ENCODE measurements at regions not wholly inside any gene's neighbourhood (a gene's known extent, or its start where the extent isn't known, plus 50 kb on each side); places are given as distances from the start of the nearest gene placed in this dataset.

DNA sequence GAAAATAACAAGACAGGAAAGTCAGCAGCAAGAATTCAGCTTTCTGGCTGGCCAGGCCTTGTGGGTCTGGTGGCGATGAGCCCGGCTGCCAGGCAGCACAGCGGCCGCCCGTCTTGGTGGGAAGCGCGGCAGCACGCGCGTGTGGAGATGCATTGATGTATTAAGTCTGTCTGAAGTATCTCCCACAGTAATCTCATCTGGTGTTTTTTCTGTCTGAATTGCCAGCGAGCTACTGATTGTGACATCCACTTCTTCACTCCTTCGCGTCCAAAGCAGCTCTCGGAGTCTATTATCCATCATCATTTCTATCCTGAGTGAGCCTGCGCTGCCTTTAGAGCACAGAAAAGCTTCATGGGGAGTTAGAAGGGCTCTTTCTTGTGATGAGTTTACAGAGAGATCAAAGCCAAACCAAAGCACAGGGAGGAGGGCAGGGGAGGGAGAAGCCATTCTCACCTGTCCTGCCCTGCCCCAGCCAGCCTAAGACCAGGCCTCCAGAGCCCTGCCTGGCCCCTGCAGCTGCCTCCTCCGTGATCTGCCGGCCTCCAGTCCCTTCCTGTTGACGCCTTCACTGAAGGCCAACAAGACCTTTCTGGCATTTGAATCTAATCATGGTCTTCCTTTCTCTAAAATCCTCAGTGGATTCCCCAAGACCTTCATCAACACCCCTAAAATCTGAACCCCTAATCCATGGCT lies 1419.0 kb downstream of the TBC1D22A start:
- CTCF ChIA-PET = no interaction called here
- no peaks in the 10 kb centered on the region for H3K27me3 ChIP-seq (ENCODE audit: control insufficient read depth, insufficient read depth, low read length)
- peaks cover 67% of the 10 kb centered on the region for H3K9me3 ChIP-seq (ENCODE audit: control insufficient read depth, insufficient read depth, low read length)
- no peak overlapping the region for H2BK5ac ChIP-seq (ENCODE audit: low read depth, low read length, poor library complexity, severe bottlenecking)
- intact Hi-C loops (cut with micrococcal nuclease) = no loop called here
- H2BK15ac ChIP-seq (ENCODE audit: low read depth, low read length) = no peak overlapping the region
- no peak overlapping the region for H2BK120ac ChIP-seq (ENCODE audit: low read depth, low read length)
- H2AK5ac ChIP-seq (ENCODE audit: low read depth, low read length) = no peak overlapping the region
- H3K27ac ChIP-seq (ENCODE audit: insufficient read depth, low read length) = no peak overlapping the region
- in situ Hi-C loops (cut with MboI; ENCODE audit: low sequenced_read_pairs) = no loop called here
- no TSS peak for BruUV-seq (replicated peaks)
- H3K36me3 ChIP-seq (ENCODE audit: control insufficient read depth, insufficient read depth, low read length) = no peaks in the 10 kb centered on the region
- H3K18ac ChIP-seq (ENCODE audit: low read depth, low read length) = no peak overlapping the region
- H2AK9ac ChIP-seq (replicated peaks; ENCODE audit: low read depth, low read length, poor library complexity) = no peak overlapping the region
- no peak overlapping the region for H3K4ac ChIP-seq (ENCODE audit: low read depth, low read length)
- no peak overlapping the region for H3K23ac ChIP-seq (ENCODE audit: low read depth, low read length)
- H2BK20ac ChIP-seq (ENCODE audit: low read depth, low read length) = no peak overlapping the region
- no peak overlapping the region for H3K56ac ChIP-seq (ENCODE audit: extremely low read depth, insufficient read depth, low read length)
- DNase-seq (no peak), ATAC-seq (ENCODE audit: low read depth) (no peak)
- H3K9ac ChIP-seq (ENCODE audit: low read depth, low read length) = no peak overlapping the region
- dilution Hi-C loops (cut with HindIII; ENCODE audit: low sequenced_read_pairs, unreplicated experiment) = no loop called here
- H3K14ac ChIP-seq (replicated peaks; ENCODE audit: low read depth, low read length) = no peak overlapping the region
- H3K9me1 ChIP-seq (ENCODE audit: insufficient read depth, low read length) = no peaks in the 10 kb centered on the region
- no peak overlapping the region for H3K4me2 ChIP-seq (ENCODE audit: low read depth, low read length)
- no peak overlapping the region for H4K91ac ChIP-seq (ENCODE audit: insufficient read depth, low read depth, low read length)
- no peaks in the 10 kb centered on the region for H3K4me1 ChIP-seq (ENCODE audit: control insufficient read depth, insufficient read depth, low read length)
- no peaks in the 10 kb centered on the region for H4K20me1 ChIP-seq (ENCODE audit: insufficient read depth, low read length)
- no peak overlapping the region for H4K5ac ChIP-seq (ENCODE audit: low read depth, low read length)
- H4K8ac ChIP-seq (ENCODE audit: low read depth in 2 of 2, low read length in 2 of 2) = no peak overlapping the region
- TF ChIP-seq RFX5 (IDR thresholded peaks at IDR 0.05; ENCODE audit: low read depth, low read length) (no peak), MAFK (IDR thresholded peaks at IDR 0.05; ENCODE audit: low read depth, low read length) (no peak), CHD1 (IDR thresholded peaks at IDR 0.05; ENCODE audit: low read depth, low read length) (no peak), POLR2A (IDR thresholded peaks at IDR 0.05; ENCODE audit: low read depth, low read length) (no peak), RCOR1 (IDR thresholded peaks at IDR 0.05; ENCODE audit: insufficient replicate concordance, low read length) (no peak), RAD21 (IDR thresholded peaks at IDR 0.05; ENCODE audit: low read length) (no peak), BHLHE40 (IDR thresholded peaks at IDR 0.05; ENCODE audit: low read depth, low read length) (no peak), MAZ (IDR thresholded peaks at IDR 0.05; ENCODE audit: borderline replicate concordance, low read depth, low read length) (no peak), SMC3 (IDR thresholded peaks at IDR 0.05; ENCODE audit: low read depth, low read length) (no peak)
- TF ChIP-seq, protein P1, sequence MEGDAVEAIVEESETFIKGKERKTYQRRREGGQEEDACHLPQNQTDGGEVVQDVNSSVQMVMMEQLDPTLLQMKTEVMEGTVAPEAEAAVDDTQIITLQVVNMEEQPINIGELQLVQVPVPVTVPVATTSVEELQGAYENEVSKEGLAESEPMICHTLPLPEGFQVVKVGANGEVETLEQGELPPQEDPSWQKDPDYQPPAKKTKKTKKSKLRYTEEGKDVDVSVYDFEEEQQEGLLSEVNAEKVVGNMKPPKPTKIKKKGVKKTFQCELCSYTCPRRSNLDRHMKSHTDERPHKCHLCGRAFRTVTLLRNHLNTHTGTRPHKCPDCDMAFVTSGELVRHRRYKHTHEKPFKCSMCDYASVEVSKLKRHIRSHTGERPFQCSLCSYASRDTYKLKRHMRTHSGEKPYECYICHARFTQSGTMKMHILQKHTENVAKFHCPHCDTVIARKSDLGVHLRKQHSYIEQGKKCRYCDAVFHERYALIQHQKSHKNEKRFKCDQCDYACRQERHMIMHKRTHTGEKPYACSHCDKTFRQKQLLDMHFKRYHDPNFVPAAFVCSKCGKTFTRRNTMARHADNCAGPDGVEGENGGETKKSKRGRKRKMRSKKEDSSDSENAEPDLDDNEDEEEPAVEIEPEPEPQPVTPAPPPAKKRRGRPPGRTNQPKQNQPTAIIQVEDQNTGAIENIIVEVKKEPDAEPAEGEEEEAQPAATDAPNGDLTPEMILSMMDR (conservative IDR thresholded peaks at IDR 0.05; ENCODE audit: low read depth, low read length) = no peak
- TF ChIP-seq, protein P2, sequence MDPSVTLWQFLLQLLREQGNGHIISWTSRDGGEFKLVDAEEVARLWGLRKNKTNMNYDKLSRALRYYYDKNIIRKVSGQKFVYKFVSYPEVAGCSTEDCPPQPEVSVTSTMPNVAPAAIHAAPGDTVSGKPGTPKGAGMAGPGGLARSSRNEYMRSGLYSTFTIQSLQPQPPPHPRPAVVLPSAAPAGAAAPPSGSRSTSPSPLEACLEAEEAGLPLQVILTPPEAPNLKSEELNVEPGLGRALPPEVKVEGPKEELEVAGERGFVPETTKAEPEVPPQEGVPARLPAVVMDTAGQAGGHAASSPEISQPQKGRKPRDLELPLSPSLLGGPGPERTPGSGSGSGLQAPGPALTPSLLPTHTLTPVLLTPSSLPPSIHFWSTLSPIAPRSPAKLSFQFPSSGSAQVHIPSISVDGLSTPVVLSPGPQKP (IDR thresholded peaks at IDR 0.05; ENCODE audit: borderline replicate concordance, low read depth, low read length) = no peak
- TF ChIP-seq, protein P3, sequence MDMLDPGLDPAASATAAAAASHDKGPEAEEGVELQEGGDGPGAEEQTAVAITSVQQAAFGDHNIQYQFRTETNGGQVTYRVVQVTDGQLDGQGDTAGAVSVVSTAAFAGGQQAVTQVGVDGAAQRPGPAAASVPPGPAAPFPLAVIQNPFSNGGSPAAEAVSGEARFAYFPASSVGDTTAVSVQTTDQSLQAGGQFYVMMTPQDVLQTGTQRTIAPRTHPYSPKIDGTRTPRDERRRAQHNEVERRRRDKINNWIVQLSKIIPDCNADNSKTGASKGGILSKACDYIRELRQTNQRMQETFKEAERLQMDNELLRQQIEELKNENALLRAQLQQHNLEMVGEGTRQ (IDR thresholded peaks at IDR 0.05; ENCODE audit: low read depth, low read length) = no peak
- H3K4me3 ChIP-seq (ENCODE audit: insufficient read depth, low read depth, low read length) = no peak overlapping the region
- POLR2A ChIA-PET (ENCODE audit: unreplicated experiment) = no interaction called here
- 25% methylated on average over 3 of the region's 18 CpGs; no CpG with 5 or more reads in 1 of the 2 experiments for WGBS, 2 experiments (ENCODE audit: extremely low coverage in 2 of 2, insufficient read length in 1 of 2)
- H2AFZ ChIP-seq (replicated peaks; ENCODE audit: low read length, poor library complexity) = no peak overlapping the region
- H3K79me1 ChIP-seq (ENCODE audit: low read depth in 1 of 2, low read length in 2 of 2) = no peaks in the 10 kb centered on the region

Measured in IMR-90 (cell line).